ENCODE measurements at regions not wholly inside any gene's neighbourhood (a gene's known extent, or its start where the extent isn't known, plus 50 kb on each side); places are given as distances from the start of the nearest gene placed in this dataset.

- intact Hi-C loops (cut with DNase I, micrococcal nuclease): no loop called here
- Histone ChIP-seq H3K4me3 (ENCODE audit: low read length) (no peak overlapping the region), H3K4me1 (ENCODE audit: insufficient read depth, low read length) (no peaks in the 10 kb centered on the region), H3K9me3 (ENCODE audit: control insufficient read depth in 1 of 2, insufficient read depth in 1 of 2, low read length in 2 of 2) (no peaks in the 10 kb centered on the region), H3K27me3 (ENCODE audit: control insufficient read depth in 1 of 2, insufficient read depth in 2 of 2, low read length in 2 of 2) (no peaks in the 10 kb centered on the region), H3K27ac (ENCODE audit: low read depth in 1 of 2, low read length in 2 of 2) (no peak overlapping the region), H3K36me3 (ENCODE audit: insufficient read depth, low read length) (no peaks in the 10 kb centered on the region)
- ChIA-PET POLR2A (no interaction called here), CTCF (no interaction called here)
- no peak for TF ChIP-seq CTCF (IDR thresholded peaks at IDR 0.05)
- H3K36me3 Mint-ChIP-seq (ENCODE audit: low read depth): no peaks in the 10 kb centered on the region
- ATAC-seq (ENCODE audit: poor library complexity) (no peak), DNase-seq (no peak)
- no peak overlapping the region for H3K4me3 Mint-ChIP-seq
- no peaks in the 10 kb centered on the region for H3K27me3 Mint-ChIP-seq
- H3K9me3 Mint-ChIP-seq: no peaks in the 10 kb centered on the region
- no peak overlapping the region for H3K27ac Mint-ChIP-seq
- no peaks in the 10 kb centered on the region for H3K4me1 Mint-ChIP-seq (ENCODE audit: low read depth)
Observed at GRCh38 chr1:219298571-219299148, 125.0 kb downstream of the LYPLAL1 start.

- DNase-seq: no peak
- no peak overlapping the region for H3K4me3 Mint-ChIP-seq
- H3K27me3 ChIP-seq (ENCODE audit: control insufficient read depth in 1 of 2, insufficient read depth in 2 of 2, low read length in 2 of 2): no peaks in the 10 kb centered on the region
- H3K36me3 Mint-ChIP-seq (ENCODE audit: low read depth): no peaks in the 10 kb centered on the region
- H3K4me3 ChIP-seq (ENCODE audit: low read length): no peak overlapping the region
- no peak overlapping the region for H3K27ac ChIP-seq (ENCODE audit: low read depth in 1 of 2, low read length in 2 of 2)
- no peaks in the 10 kb centered on the region for H3K4me1 ChIP-seq (ENCODE audit: insufficient read depth, low read length)
- TF ChIP-seq CTCF (IDR thresholded peaks at IDR 0.05): no peak
- no peak overlapping the region for H3K27ac Mint-ChIP-seq
- no peaks in the 10 kb centered on the region for H3K9me3 ChIP-seq (ENCODE audit: control insufficient read depth in 1 of 2, insufficient read depth in 1 of 2, low read length in 2 of 2)
- intact Hi-C loops (cut with DNase I, micrococcal nuclease): no loop called here
- H3K27me3 Mint-ChIP-seq: no peaks in the 10 kb centered on the region
- no peaks in the 10 kb centered on the region for H3K4me1 Mint-ChIP-seq (ENCODE audit: low read depth)
- no peak for ATAC-seq (ENCODE audit: poor library complexity)
- no peaks in the 10 kb centered on the region for H3K9me3 Mint-ChIP-seq
- POLR2A ChIA-PET: no interaction called here
- CTCF ChIA-PET: no interaction called here
- H3K36me3 ChIP-seq (ENCODE audit: insufficient read depth, low read length): no peaks in the 10 kb centered on the region
Observed at GRCh38 chr1:219296430-219297355, 123.0 kb downstream of the LYPLAL1 start.

- H3K27ac ChIP-seq (ENCODE audit: low read depth in 1 of 2, low read length in 2 of 2): no peak overlapping the region
- H3K9me3 ChIP-seq (ENCODE audit: control insufficient read depth in 1 of 2, insufficient read depth in 1 of 2, low read length in 2 of 2): no peaks in the 10 kb centered on the region
- H3K4me3 ChIP-seq (ENCODE audit: low read length): no peak overlapping the region
- ChIA-PET CTCF (no interaction called here), POLR2A (no interaction called here)
- no peaks in the 10 kb centered on the region for H3K4me1 Mint-ChIP-seq (ENCODE audit: low read depth)
- TF ChIP-seq CTCF (IDR thresholded peaks at IDR 0.05): no peak
- no peaks in the 10 kb centered on the region for H3K36me3 ChIP-seq (ENCODE audit: insufficient read depth, low read length)
- intact Hi-C loops (cut with DNase I, micrococcal nuclease): no loop called here
- no peak for DNase-seq
- H3K9me3 Mint-ChIP-seq: no peaks in the 10 kb centered on the region
- no peaks in the 10 kb centered on the region for H3K4me1 ChIP-seq (ENCODE audit: insufficient read depth, low read length)
- no peak for ATAC-seq (ENCODE audit: poor library complexity)
- no peak overlapping the region for H3K4me3 Mint-ChIP-seq
- no peaks in the 10 kb centered on the region for H3K27me3 ChIP-seq (ENCODE audit: control insufficient read depth in 1 of 2, insufficient read depth in 2 of 2, low read length in 2 of 2)
- H3K27ac Mint-ChIP-seq: no peak overlapping the region
- H3K27me3 Mint-ChIP-seq: no peaks in the 10 kb centered on the region
- no peaks in the 10 kb centered on the region for H3K36me3 Mint-ChIP-seq (ENCODE audit: low read depth)
Observed at GRCh38 chr1:219294251-219294650, 120.6 kb downstream of the LYPLAL1 start.
